AG08396 (cell line): ENCODE measurements at regions not wholly inside any gene's neighbourhood (a gene's known extent, or its start where the extent isn't known, plus 50 kb on each side); places are given as distances from the start of the nearest gene placed in this dataset.

Experiments
- DNase-seq: peaks from one replicate; pipeline ENCODE4 v3.0.0; 2012; ENCODE audit warnings: low spot score, mixed read lengths

GRCh38 chr1:88219521-88219920, 464.6 kb upstream of the PKN2 start:
- DNase-seq, result no peak

- DNase-seq, result no peak
Observed at GRCh38 chr1:88221411-88221810, 462.7 kb upstream of the PKN2 start.

- no peak for DNase-seq
Observed at GRCh38 chr1:88224906-88225305, 459.2 kb upstream of the PKN2 start.

DNA sequence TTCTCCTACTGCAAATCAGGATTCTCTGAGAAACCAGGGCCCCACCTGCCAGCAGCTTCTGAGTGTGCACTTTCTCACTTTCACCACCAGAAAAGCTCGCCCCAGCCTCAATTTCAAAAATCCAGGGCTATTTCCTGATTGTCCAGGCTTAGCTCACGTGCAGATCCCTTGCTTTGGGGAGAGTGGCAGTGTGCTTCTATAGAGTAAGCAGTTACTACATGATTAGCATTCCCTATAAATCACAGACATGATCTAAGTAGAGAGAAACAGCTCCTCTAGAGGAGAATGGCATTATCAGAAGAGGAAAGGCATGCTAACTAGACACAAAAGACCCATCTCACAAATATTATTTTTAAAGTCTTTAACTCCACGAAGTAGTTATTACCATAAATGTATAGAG, 456.0 kb upstream of the PKN2 start:
- no peak for DNase-seq

DNA sequence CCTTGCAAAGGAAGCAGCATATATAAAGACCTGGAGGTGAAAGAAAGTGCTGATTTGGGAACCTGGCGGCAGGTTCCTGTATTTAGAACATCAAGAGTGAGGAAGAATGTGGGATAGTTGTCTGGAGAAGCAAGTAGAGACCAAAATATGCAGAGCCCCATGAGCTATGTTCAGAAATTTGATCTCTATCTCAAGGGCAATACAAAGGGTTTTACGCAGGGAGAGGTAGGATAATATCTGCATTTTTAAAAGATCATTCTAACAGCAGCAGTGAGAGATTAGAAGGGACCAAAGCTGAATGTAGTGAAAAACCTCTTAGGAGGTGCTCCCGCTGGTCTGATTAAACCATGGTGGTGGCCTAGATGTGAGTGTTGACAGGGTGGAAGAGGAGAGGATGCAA, 453.9 kb upstream of the PKN2 start:
- no peak for DNase-seq

- no peak for DNase-seq
Observed at GRCh38 chr1:88237058-88237457, 447.0 kb upstream of the PKN2 start.

- no peak for DNase-seq
Observed at GRCh38 chr1:88239205-88239604, 444.9 kb upstream of the PKN2 start.

- no peak for DNase-seq
Observed at GRCh38 chr1:88247666-88248065, 436.4 kb upstream of the PKN2 start.

DNA sequence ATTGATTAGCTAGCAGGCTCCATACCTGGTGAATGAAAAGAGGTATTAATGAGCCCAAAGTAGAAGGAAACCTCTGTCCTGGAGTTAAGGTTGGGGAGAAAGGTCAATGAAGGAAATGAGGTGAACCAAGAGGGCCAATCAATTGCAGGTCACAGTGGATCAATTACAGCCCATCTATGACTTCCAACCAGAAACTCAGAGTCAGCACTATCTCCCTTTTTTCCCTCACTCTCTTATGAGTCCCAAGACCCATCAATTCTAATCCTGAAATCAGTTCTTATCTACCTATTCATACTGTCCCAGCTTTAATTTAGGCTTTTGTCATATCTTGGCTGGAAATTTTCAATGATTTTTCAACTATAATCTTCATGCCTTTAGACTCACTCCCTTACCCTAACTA, 433.2 kb upstream of the PKN2 start:
- DNase-seq, result no peak

DNA sequence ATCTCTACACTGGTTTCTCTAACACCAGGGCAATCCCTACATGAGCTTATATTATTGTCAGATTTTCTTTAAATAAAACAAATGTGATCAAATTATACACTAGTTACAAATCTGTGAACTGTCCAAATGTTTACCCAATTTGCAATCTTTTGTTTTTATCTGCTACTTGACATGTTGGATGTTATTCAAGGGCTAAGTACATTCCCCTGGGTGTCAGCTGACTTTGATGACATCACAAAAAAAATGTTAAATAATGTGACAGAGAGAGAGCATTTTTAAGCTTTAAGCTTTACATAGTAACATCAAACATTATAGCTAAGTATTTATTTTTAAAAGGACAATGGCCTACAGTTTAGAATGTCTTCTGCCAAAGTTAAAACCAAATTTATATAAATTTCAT, 431.3 kb upstream of the PKN2 start:
- no peak for DNase-seq

DNA sequence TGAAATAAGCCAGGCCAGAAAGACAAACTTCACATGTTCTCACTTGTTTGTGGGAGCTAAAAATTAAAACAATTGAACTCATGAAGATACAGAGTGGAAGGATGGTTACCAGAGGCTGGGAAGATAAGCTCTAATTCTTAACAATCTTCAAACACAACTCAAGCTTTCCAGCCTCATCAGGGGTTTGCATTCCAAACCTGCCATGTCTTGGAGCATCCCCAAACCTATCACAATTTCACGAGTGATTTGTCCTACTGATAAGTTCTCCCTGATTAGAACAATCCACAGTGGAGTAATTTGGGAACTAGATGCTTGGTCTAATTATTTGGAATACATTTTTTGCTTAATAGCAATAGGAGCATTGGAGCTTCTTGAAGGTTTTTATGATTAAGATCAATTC, 418.5 kb upstream of the PKN2 start:
- DNase-seq, result no peak

GRCh38 chr1:88266051-88266450, 418.0 kb upstream of the PKN2 start:
- DNase-seq, result no peak

DNA sequence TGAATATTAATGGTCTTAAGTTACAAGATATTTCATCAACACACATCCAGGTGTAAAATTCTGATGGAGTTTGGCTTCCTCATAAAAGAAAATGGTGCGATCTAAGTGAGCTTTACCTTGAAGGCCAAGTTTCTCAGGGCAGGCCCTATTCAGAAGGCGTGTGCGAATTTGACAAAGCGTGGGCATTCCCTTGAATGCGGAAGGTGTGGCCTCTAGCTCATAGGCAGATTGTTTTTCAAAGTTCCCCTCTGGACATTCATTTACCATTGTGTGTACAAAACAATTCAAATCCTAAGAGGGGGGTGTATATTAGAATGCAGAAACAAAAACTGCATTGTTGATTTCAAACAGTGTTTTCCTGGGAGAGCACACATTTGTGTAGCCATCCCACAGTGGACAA, 411.9 kb upstream of the PKN2 start:
- no peak for DNase-seq

DNA sequence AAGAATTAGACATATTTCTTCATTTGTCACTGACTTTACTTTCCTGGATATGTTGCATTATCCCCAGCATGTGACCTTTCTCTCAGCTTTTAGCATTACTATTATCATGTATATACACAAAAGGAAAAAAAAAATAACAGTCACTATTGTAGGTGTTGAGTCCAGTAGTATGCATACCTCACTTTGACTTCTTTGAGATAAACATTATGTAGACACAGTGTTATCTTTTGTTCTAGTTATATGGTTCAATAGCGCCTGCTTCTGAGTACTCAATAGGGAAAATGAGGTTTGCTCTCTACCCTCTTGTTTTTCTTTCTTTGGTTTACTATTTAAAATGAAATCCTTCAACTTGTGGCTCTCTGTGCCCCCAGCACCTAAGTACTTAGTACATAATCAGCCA, 409.6 kb upstream of the PKN2 start:
- DNase-seq, result no peak

DNA sequence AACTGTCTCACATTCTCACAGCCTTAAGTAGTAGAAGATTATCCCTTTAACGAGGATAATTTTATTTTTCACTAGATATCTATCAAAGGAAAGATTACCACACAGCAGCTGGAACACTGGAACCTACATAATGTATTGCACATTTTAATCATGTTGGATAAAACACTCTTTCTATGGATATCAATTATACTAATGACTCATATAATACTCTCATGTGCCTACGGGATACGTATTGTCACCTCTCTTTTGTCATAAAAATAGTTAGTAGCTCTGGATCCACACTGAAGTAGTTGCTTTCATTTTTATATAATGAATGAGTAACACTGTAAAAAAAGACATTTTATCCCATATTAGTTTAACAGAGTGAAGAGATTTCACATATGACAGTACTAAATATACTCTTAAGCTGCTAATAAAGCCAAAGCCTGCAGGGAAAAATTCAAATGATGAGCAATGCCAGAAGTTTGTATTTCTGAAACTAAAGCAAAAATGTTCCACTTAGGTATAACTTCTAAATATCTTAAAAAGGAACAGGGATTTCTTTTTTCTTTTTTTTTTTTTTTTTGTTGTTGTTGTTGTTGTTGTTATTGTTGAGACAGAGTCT, 408.7 kb upstream of the PKN2 start:
- DNase-seq, result no peak

GRCh38 chr1:88276163-88276562, 407.9 kb upstream of the PKN2 start:
- peak; percentile 5 for DNase-seq

- DNase-seq, result no peak
Observed at GRCh38 chr1:88284066-88284465, 400.0 kb upstream of the PKN2 start.

GRCh38 chr1:88284666-88285366, 399.3 kb upstream of the PKN2 start:
- DNase-seq, result no peak

DNA sequence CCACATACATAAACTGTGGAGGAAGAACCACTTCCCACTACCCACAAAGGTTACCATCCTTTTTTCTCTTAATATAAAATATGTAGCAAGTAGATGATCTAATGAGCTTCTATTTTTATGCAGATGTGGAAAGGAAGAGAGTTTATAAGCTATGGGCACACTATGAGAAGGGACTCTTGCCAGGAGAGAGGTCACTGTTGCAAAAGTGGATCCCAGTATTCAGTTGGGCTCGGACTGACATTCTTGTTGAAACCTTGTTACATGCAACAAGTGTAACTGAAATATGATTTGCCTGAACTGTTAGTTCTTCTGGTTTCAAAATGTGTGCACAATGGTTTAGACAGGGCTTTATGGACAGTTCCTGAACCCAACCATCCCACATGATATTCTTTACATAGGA, 397.4 kb upstream of the PKN2 start:
- DNase-seq, result no peak

GRCh38 chr1:88288571-88288970, 395.5 kb upstream of the PKN2 start:
- DNase-seq, result no peak

GRCh38 chr1:88289401-88290102, 394.5 kb upstream of the PKN2 start:
- no peak for DNase-seq

- no peak for DNase-seq
Observed at GRCh38 chr1:88291611-88292354, 392.3 kb upstream of the PKN2 start.

GRCh38 chr1:88293691-88294190, 390.3 kb upstream of the PKN2 start:
- DNase-seq, result no peak
